ENCODE measurements at regions not wholly inside any gene's neighbourhood (a gene's known extent, or its start where the extent isn't known, plus 50 kb on each side); places are given as distances from the start of the nearest gene placed in this dataset.

GRCh38 chr9:135271425-135271824 lies 184.0 kb downstream of the OLFM1 start:
- no peaks in the 10 kb centered on the region for H3K4me1 Mint-ChIP-seq (ENCODE audit: low read depth)

GRCh38 chr9:135272608-135273007 lies 185.1 kb downstream of the OLFM1 start:
- no peak for DNase-seq
- no peak overlapping the region for H3K27ac Mint-ChIP-seq
- H3K36me3 Mint-ChIP-seq (ENCODE audit: low read depth), result no peaks in the 10 kb centered on the region
- no peaks in the 10 kb centered on the region for H3K4me1 Mint-ChIP-seq (ENCODE audit: low read depth)
- no peak overlapping the region for H3K4me3 Mint-ChIP-seq
- no peaks in the 10 kb centered on the region for H3K9me3 Mint-ChIP-seq
- H3K27me3 Mint-ChIP-seq, result peaks cover 32% of the 10 kb centered on the region

More at GRCh38 chr9:135271425-135271824, 184.0 kb downstream of the OLFM1 start:
- no peak overlapping the region for H3K27ac Mint-ChIP-seq
- H3K4me3 Mint-ChIP-seq, result no peak overlapping the region
- no peaks in the 10 kb centered on the region for H3K9me3 Mint-ChIP-seq
- peaks cover 35% of the 10 kb centered on the region for H3K27me3 Mint-ChIP-seq
- DNase-seq, result no peak
- H3K36me3 Mint-ChIP-seq (ENCODE audit: low read depth), result no peaks in the 10 kb centered on the region

- no peak overlapping the region for H3K27ac Mint-ChIP-seq
- no peak for DNase-seq
- peaks cover 32% of the 10 kb centered on the region for H3K27me3 Mint-ChIP-seq
- H3K9me3 Mint-ChIP-seq, result no peaks in the 10 kb centered on the region
- H3K4me1 Mint-ChIP-seq (ENCODE audit: low read depth), result no peaks in the 10 kb centered on the region
- no peak overlapping the region for H3K4me3 Mint-ChIP-seq
- no peaks in the 10 kb centered on the region for H3K36me3 Mint-ChIP-seq (ENCODE audit: low read depth)
Observed at GRCh38 chr9:135273008-135273407, 185.5 kb downstream of the OLFM1 start.

- H3K4me3 Mint-ChIP-seq, result no peak overlapping the region
- no peak overlapping the region for H3K27ac Mint-ChIP-seq
- H3K4me1 Mint-ChIP-seq (ENCODE audit: low read depth), result no peaks in the 10 kb centered on the region
- H3K36me3 Mint-ChIP-seq (ENCODE audit: low read depth), result no peaks in the 10 kb centered on the region
- H3K9me3 Mint-ChIP-seq, result no peaks in the 10 kb centered on the region
- no peak for DNase-seq
- peaks cover 37% of the 10 kb centered on the region for H3K27me3 Mint-ChIP-seq
Observed at GRCh38 chr9:135275163-135275562, 187.7 kb downstream of the OLFM1 start.

- no peak for DNase-seq
- H3K27ac Mint-ChIP-seq, result no peak overlapping the region
- peaks cover 37% of the 10 kb centered on the region for H3K27me3 Mint-ChIP-seq
- no peaks in the 10 kb centered on the region for H3K36me3 Mint-ChIP-seq (ENCODE audit: low read depth)
- H3K9me3 Mint-ChIP-seq, result no peaks in the 10 kb centered on the region
- no peak overlapping the region for H3K4me3 Mint-ChIP-seq
- H3K4me1 Mint-ChIP-seq (ENCODE audit: low read depth), result no peaks in the 10 kb centered on the region
Observed at GRCh38 chr9:135275571-135276289, 188.3 kb downstream of the OLFM1 start.

GRCh38 chr9:135277219-135278201 lies 190.0 kb downstream of the OLFM1 start:
- Mint-ChIP-seq H3K4me1 (ENCODE audit: low read depth) (no peaks in the 10 kb centered on the region), H3K9me3 (no peaks in the 10 kb centered on the region), H3K4me3 (no peak overlapping the region), H3K27me3 (peaks cover 30% of the 10 kb centered on the region), H3K27ac (no peak overlapping the region), H3K36me3 (ENCODE audit: low read depth) (no peaks in the 10 kb centered on the region)
- no peak for DNase-seq

- Mint-ChIP-seq H3K9me3 (no peaks in the 10 kb centered on the region), H3K4me1 (ENCODE audit: low read depth) (no peaks in the 10 kb centered on the region)
Observed at GRCh38 chr9:135278586-135278985, 191.1 kb downstream of the OLFM1 start.

GRCh38 chr9:135279385-135279784 lies 191.9 kb downstream of the OLFM1 start:
- Mint-ChIP-seq H3K4me3 (no peak overlapping the region), H3K9me3 (no peaks in the 10 kb centered on the region), H3K36me3 (ENCODE audit: low read depth) (no peaks in the 10 kb centered on the region), H3K4me1 (ENCODE audit: low read depth) (no peaks in the 10 kb centered on the region), H3K27me3 (peaks cover 17% of the 10 kb centered on the region), H3K27ac (no peak overlapping the region)
- DNase-seq, result no peak

More at GRCh38 chr9:135278586-135278985, 191.1 kb downstream of the OLFM1 start:
- Mint-ChIP-seq H3K36me3 (ENCODE audit: low read depth) (no peaks in the 10 kb centered on the region), H3K27me3 (peaks cover 24% of the 10 kb centered on the region), H3K4me3 (no peak overlapping the region), H3K27ac (no peak overlapping the region)
- no peak for DNase-seq

GRCh38 chr9:135279834-135280393 lies 192.4 kb downstream of the OLFM1 start:
- H3K36me3 Mint-ChIP-seq (ENCODE audit: low read depth), result no peaks in the 10 kb centered on the region
- H3K9me3 Mint-ChIP-seq, result no peaks in the 10 kb centered on the region
- no peak overlapping the region for H3K27ac Mint-ChIP-seq
- no peak overlapping the region for H3K4me3 Mint-ChIP-seq
- H3K4me1 Mint-ChIP-seq (ENCODE audit: low read depth), result no peaks in the 10 kb centered on the region
- peaks cover 17% of the 10 kb centered on the region for H3K27me3 Mint-ChIP-seq
- DNase-seq, result no peak

- Mint-ChIP-seq H3K4me3 (no peak overlapping the region), H3K27ac (no peak overlapping the region), H3K4me1 (ENCODE audit: low read depth) (no peaks in the 10 kb centered on the region), H3K9me3 (no peaks in the 10 kb centered on the region), H3K27me3 (peaks cover 17% of the 10 kb centered on the region), H3K36me3 (ENCODE audit: low read depth) (no peaks in the 10 kb centered on the region)
- DNase-seq, result no peak
Observed at GRCh38 chr9:135280666-135281065, 193.2 kb downstream of the OLFM1 start.

- no peaks in the 10 kb centered on the region for H3K36me3 Mint-ChIP-seq (ENCODE audit: low read depth)
- no peak overlapping the region for H3K4me3 Mint-ChIP-seq
- H3K27ac Mint-ChIP-seq, result no peak overlapping the region
- H3K9me3 Mint-ChIP-seq, result peaks cover 1% of the 10 kb centered on the region
- DNase-seq, result no peak
- H3K4me1 Mint-ChIP-seq (ENCODE audit: low read depth), result no peaks in the 10 kb centered on the region
- peaks cover 15% of the 10 kb centered on the region for H3K27me3 Mint-ChIP-seq
Observed at GRCh38 chr9:135281151-135281550, 193.7 kb downstream of the OLFM1 start.

GRCh38 chr9:135281791-135282737 lies 194.6 kb downstream of the OLFM1 start:
- peaks cover 9% of the 10 kb centered on the region for H3K27me3 Mint-ChIP-seq

GRCh38 chr9:135282808-135283207 lies 195.3 kb downstream of the OLFM1 start:
- peaks cover 8% of the 10 kb centered on the region for H3K27me3 Mint-ChIP-seq
- H3K4me1 Mint-ChIP-seq (ENCODE audit: low read depth), result no peaks in the 10 kb centered on the region
- no peaks in the 10 kb centered on the region for H3K36me3 Mint-ChIP-seq (ENCODE audit: low read depth)
- no peak for DNase-seq
- no peak overlapping the region for H3K27ac Mint-ChIP-seq
- H3K9me3 Mint-ChIP-seq, result peaks cover 6% of the 10 kb centered on the region
- no peak overlapping the region for H3K4me3 Mint-ChIP-seq

More at GRCh38 chr9:135281791-135282737, 194.6 kb downstream of the OLFM1 start:
- DNase-seq, result no peak
- no peaks in the 10 kb centered on the region for H3K36me3 Mint-ChIP-seq (ENCODE audit: low read depth)
- no peaks in the 10 kb centered on the region for H3K4me1 Mint-ChIP-seq (ENCODE audit: low read depth)
- peaks cover 6% of the 10 kb centered on the region for H3K9me3 Mint-ChIP-seq
- no peak overlapping the region for H3K27ac Mint-ChIP-seq
- H3K4me3 Mint-ChIP-seq, result no peak overlapping the region

- no peak for DNase-seq
- Mint-ChIP-seq H3K4me3 (no peak overlapping the region), H3K27ac (no peak overlapping the region), H3K36me3 (ENCODE audit: low read depth) (no peaks in the 10 kb centered on the region), H3K27me3 (peaks cover 3% of the 10 kb centered on the region), H3K9me3 (peaks cover 6% of the 10 kb centered on the region), H3K4me1 (ENCODE audit: low read depth) (no peaks in the 10 kb centered on the region)
Observed at GRCh38 chr9:135283671-135284070, 195.9 kb upstream of the PPP1R26 start.
